ENCODE measurements at regions not wholly inside any gene's neighbourhood (a gene's known extent, or its start where the extent isn't known, plus 50 kb on each side); places are given as distances from the start of the nearest gene placed in this dataset.

GRCh38 chr13:21949818-21950429, 279.1 kb downstream of the FGF9 start:
- H4K20me1 ChIP-seq (replicated peaks; ENCODE audit: insufficient read depth) = no peaks in the 10 kb centered on the region
- peaks cover 4% of the 10 kb centered on the region; the same call in 1 of the 2 replicates for H3K36me3 ChIP-seq (ENCODE audit: insufficient read depth)
- H3K27me3 ChIP-seq (ENCODE audit: insufficient read depth) = no peaks in the 10 kb centered on the region
- Mint-ChIP-seq H3K9me3 (peaks cover 32% of the 10 kb centered on the region), H3K27ac (no peak overlapping the region), H3K36me3 (ENCODE audit: low read depth) (peaks cover 23% of the 10 kb centered on the region), H3K4me1 (peaks cover 6% of the 10 kb centered on the region; the same call in 1 of the 3 replicates), H3K27me3 (ENCODE audit: insufficient read depth, low read depth, poor library complexity) (peaks cover 5% of the 10 kb centered on the region), H3K4me3 (no peak overlapping the region)
- DNase-seq (ENCODE audit: low spot score) (no peak), ATAC-seq (no peak)
- no peaks in the 10 kb centered on the region for H3F3A ChIP-seq (replicated peaks; ENCODE audit: low read depth)
- H3K27ac ChIP-seq (ENCODE audit: low read depth) = no peak overlapping the region
- H3K9me2 ChIP-seq (ENCODE audit: insufficient read depth) = no peaks in the 10 kb centered on the region
- H3K4me3 ChIP-seq = no peak overlapping the region
- no peak overlapping the region for H2AFZ ChIP-seq
- no peak overlapping the region for H3K4me2 ChIP-seq
- H3K79me2 ChIP-seq (replicated peaks; ENCODE audit: insufficient read depth) = no peaks in the 10 kb centered on the region
- H3K4me1 ChIP-seq (ENCODE audit: insufficient read depth) = no peaks in the 10 kb centered on the region
- TF ChIP-seq REST (IDR thresholded peaks at IDR 0.05; ENCODE audit: unreplicated experiment) (no peak), NANOG (IDR thresholded peaks at IDR 0.05; ENCODE audit: borderline replicate concordance) (no peak), JUNB (IDR thresholded peaks at IDR 0.05; ENCODE audit: unreplicated experiment) (no peak), EZH2phosphoT487 (IDR thresholded peaks at IDR 0.05; ENCODE audit: unreplicated experiment) (no peak)

GRCh38 chr13:21956666-21957065, 285.8 kb downstream of the FGF9 start:
- DNase-seq (ENCODE audit: low spot score) (no peak), ATAC-seq (no peak)
- H3K9me3 Mint-ChIP-seq = peaks cover 55% of the 10 kb centered on the region
- H3K27ac ChIP-seq (ENCODE audit: low read depth) = no peak overlapping the region
- H3K27ac Mint-ChIP-seq = no peak overlapping the region
- H3K9me2 ChIP-seq (ENCODE audit: insufficient read depth) = no peaks in the 10 kb centered on the region
- peaks cover 17% of the 10 kb centered on the region for H3K36me3 Mint-ChIP-seq (ENCODE audit: low read depth)
- peaks cover 10% of the 10 kb centered on the region; the same call in 1 of the 2 replicates for H3K36me3 ChIP-seq (ENCODE audit: insufficient read depth)
- H3K4me1 ChIP-seq (ENCODE audit: insufficient read depth) = no peaks in the 10 kb centered on the region
- no peaks in the 10 kb centered on the region for H3F3A ChIP-seq (replicated peaks; ENCODE audit: low read depth)
- no peak for TF ChIP-seq ZNF331 (CRISPR knock-in tag; IDR thresholded peaks at IDR 0.05; ENCODE audit: low read depth)
- TF ChIP-seq CTCF (conservative IDR thresholded peaks at IDR 0.05; ENCODE audit: low read depth in 2 of 2) = no peak
- no peak for TF ChIP-seq CREB1 (CRISPR knock-in tag; IDR thresholded peaks at IDR 0.05; ENCODE audit: low read depth)
- no peak for TF ChIP-seq STAT1 (IDR thresholded peaks at IDR 0.05; ENCODE audit: unreplicated experiment)
- TF ChIP-seq EZH2phosphoT487 (IDR thresholded peaks at IDR 0.05; ENCODE audit: unreplicated experiment) = no peak
- no peak for TF ChIP-seq POLR2AphosphoS5 (IDR thresholded peaks at IDR 0.05; ENCODE audit: low read depth)
- TF ChIP-seq ZNF114 (CRISPR knock-in tag; IDR thresholded peaks at IDR 0.05) = no peak
- no peaks in the 10 kb centered on the region for H3K27me3 ChIP-seq (ENCODE audit: insufficient read depth)
- H3K4me2 ChIP-seq = no peak overlapping the region
- H3K4me3 ChIP-seq = no peak overlapping the region
- H2AFZ ChIP-seq = no peak overlapping the region
- no peak overlapping the region for H3K4me3 Mint-ChIP-seq
- no peaks in the 10 kb centered on the region for H3K79me2 ChIP-seq (replicated peaks; ENCODE audit: insufficient read depth)
- H3K4me1 Mint-ChIP-seq = no peaks in the 10 kb centered on the region
- H4K20me1 ChIP-seq (replicated peaks; ENCODE audit: insufficient read depth) = no peaks in the 10 kb centered on the region
- peaks cover 3% of the 10 kb centered on the region for H3K27me3 Mint-ChIP-seq (ENCODE audit: insufficient read depth, low read depth, poor library complexity)

Data from GM23338 (cell line).